ENCODE measurements at regions not wholly inside any gene's neighbourhood (a gene's known extent, or its start where the extent isn't known, plus 50 kb on each side); places are given as distances from the start of the nearest gene placed in this dataset.
A peak's percentile ranks its signal among the peaks of the same experiment; 100 is the strongest.
"Not testable (repeated sequence)": the region's sequence is repeated elsewhere in the genome, so short reads cannot be mapped to it uniquely, and the experiment has no call there.

DNA sequence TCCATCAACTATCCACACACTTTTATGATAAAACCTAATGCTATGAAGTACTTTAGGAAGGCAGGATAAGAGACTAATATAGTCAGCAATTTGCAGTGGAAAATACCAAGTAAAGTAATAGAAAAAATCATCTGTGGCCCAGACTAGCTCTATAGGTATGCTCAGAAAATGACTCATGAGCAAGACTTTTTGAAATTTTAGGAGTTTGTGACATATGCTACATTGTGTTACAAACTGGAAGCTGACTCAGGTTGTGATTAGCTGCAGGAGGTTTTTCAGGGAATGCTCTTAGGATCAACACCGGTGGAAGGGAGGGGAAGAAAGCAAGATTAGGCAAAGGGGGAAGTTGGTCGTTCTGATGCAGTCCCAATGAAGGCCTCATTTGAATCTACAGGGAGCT, 56.1 kb downstream of the FEZF1 start:
- H3K27me3 ChIP-seq: no peaks in the 10 kb centered on the region
- peaks cover 0 to 1% of the 10 kb centered on the region in 2 donors for H3K9me3 ChIP-seq
- intact Hi-C loops (cut with DNase I): no loop called here
- H3K27ac ChIP-seq: no peak overlapping the region
- H3K4me1 ChIP-seq: no peaks in the 10 kb centered on the region
- TF ChIP-seq, protein P1, sequence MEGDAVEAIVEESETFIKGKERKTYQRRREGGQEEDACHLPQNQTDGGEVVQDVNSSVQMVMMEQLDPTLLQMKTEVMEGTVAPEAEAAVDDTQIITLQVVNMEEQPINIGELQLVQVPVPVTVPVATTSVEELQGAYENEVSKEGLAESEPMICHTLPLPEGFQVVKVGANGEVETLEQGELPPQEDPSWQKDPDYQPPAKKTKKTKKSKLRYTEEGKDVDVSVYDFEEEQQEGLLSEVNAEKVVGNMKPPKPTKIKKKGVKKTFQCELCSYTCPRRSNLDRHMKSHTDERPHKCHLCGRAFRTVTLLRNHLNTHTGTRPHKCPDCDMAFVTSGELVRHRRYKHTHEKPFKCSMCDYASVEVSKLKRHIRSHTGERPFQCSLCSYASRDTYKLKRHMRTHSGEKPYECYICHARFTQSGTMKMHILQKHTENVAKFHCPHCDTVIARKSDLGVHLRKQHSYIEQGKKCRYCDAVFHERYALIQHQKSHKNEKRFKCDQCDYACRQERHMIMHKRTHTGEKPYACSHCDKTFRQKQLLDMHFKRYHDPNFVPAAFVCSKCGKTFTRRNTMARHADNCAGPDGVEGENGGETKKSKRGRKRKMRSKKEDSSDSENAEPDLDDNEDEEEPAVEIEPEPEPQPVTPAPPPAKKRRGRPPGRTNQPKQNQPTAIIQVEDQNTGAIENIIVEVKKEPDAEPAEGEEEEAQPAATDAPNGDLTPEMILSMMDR (IDR thresholded peaks at IDR 0.05): no peak
- no peak for DNase-seq
- H3K4me3 ChIP-seq: no peak overlapping the region
- no peaks in the 10 kb centered on the region for H3K36me3 ChIP-seq
- no peak for ATAC-seq

DNA sequence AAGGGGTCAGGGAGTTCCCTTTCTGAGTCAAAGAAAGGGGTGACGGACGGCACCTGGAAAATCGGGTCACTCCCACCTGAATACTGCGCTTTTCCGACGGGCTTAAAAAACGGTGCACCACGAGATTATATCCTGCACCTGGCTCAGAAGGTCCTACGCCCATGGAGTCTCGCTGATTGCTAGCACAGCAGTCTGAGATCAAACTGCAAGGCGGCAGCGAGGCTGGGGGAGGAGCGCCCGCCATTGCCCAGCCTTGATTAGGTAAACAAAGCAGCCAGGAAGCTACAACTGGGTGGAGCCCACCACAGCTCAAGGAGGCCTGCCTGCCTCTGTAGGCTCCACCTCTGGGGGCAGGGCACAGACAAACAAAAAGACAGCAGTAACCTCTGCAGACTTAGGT, 65.8 kb downstream of the FEZF1 start:
- H3K27ac ChIP-seq; ATAC-seq; H3K4me3 ChIP-seq; intact Hi-C loops (cut with DNase I); H3K36me3 ChIP-seq; H3K9me3 ChIP-seq; H3K27me3 ChIP-seq; H3K4me1 ChIP-seq; DNase-seq: not testable (repeated sequence)

DNA sequence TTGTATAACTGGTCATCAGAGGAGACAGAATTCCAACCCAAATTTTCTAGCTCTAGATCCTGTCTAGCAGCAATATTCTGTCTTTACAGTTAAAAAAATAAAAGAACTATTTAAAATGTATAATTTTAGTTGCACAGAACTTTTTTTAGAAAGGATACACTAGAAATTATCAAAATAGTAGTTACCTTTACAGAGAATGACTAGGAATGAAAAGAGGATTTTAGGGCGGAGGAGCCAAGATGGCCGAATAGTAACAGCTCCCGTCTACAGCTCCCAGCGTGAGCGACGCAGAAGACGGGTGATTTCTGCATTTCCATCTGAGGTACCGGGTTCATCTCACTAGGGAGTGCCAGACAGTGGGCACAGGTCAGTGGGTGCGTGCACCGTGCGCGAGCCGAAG, 66.3 kb downstream of the FEZF1 start:
- H3K4me1 ChIP-seq; H3K27ac ChIP-seq; H3K9me3 ChIP-seq; ATAC-seq; H3K27me3 ChIP-seq; intact Hi-C loops (cut with DNase I); DNase-seq; H3K36me3 ChIP-seq; H3K4me3 ChIP-seq: not testable (repeated sequence)

DNA sequence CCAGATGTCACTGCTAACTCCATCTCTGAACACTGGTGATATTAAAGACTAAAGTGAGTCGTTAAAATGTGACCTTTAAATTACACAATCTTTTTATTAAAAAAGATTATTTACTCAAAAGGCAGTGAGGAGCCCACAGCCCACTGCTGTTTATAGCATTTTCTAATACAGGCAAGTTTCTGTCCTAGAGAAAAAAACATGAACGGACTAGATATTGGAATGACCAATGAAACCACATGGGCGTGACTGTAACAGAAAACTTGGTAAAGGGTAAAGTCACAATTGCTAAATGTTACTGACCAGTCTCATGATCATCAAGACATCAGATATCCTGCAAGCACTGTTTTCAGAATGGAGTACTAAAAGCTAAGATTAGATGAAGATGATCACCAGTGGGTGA, 78.7 kb downstream of the FEZF1 start:
- Histone ChIP-seq H3K4me3 (no peak overlapping the region), H3K9me3 (no peaks in the 10 kb centered on the region), H3K4me1 (no peaks in the 10 kb centered on the region), H3K36me3 (no peaks in the 10 kb centered on the region), H3K27me3 (no peaks in the 10 kb centered on the region), H3K27ac (no peak overlapping the region)
- intact Hi-C loops (cut with DNase I): no loop called here
- TF ChIP-seq, protein P1 (IDR thresholded peaks at IDR 0.05): no peak
- DNase-seq (no peak), ATAC-seq (no peak)

DNA sequence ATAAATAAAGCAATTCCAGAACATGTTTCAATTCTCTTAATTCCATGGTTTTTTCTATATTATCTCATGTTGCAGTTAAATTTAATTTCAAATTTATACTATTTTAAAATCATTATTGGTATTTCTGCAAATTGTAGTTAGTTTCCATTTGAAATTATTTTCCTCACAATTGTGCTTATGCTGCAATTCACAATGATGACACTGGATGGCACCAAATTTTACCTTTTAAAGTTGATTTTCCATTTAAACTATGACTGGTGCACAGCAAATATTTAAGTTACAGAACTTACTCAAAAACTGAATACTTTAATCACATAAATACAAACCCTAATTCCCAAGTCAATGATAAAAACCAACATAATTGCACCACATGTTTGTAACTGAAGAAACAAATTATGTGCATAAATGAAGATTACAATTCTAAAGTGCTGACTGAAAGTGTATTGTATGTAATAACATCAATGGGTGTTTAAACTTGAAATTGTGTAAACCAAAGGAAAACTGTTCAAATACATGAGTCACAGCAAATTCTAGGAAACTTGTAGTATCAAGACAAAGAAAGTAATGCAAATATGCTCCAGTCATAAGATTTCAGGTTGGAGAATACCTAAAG, 75.3 kb upstream of the AASS start:
- no peaks in the 10 kb centered on the region for H3K27me3 ChIP-seq
- H3K9me3 ChIP-seq: no peaks in the 10 kb centered on the region
- TF ChIP-seq, protein P1 (IDR thresholded peaks at IDR 0.05): peak; percentile 37 to 56
- H3K36me3 ChIP-seq: no peaks in the 10 kb centered on the region
- peak in 2 of 4 donors; percentile 24 to 28 for DNase-seq
- no peaks in the 10 kb centered on the region for H3K4me1 ChIP-seq
- H3K27ac ChIP-seq: no peak overlapping the region
- no peak overlapping the region for H3K4me3 ChIP-seq
- intact Hi-C loops (cut with DNase I): no loop called here
- ATAC-seq: peak; percentile 64

DNA sequence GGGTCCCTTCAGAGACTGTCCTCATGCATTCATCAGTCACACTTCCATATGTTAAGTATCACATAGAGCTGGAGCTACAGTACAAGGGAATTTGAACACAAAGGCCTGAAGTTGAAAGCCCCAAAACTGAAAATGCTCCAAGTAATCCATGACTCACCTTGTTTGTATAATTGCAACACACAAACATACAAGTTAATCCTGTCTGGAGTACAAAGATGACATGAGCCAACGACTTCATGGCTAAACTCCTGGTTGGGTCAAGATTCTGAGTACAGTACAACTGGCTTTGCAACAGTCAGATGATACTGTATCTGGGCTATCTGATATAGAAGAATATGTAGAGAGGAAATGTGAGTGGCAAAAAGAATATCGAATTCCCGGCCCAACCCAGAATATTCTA, 73.1 kb upstream of the AASS start:
- ATAC-seq: peak; percentile 62
- no peak overlapping the region for H3K27ac ChIP-seq
- H3K36me3 ChIP-seq: no peaks in the 10 kb centered on the region
- no peak for DNase-seq
- H3K4me3 ChIP-seq: no peak overlapping the region
- no peaks in the 10 kb centered on the region for H3K4me1 ChIP-seq
- no peaks in the 10 kb centered on the region for H3K9me3 ChIP-seq
- no peaks in the 10 kb centered on the region for H3K27me3 ChIP-seq
- intact Hi-C loops (cut with DNase I): no loop called here
- TF ChIP-seq, protein P1 (IDR thresholded peaks at IDR 0.05): no peak

Measured in left lung (tissue), 4 donors.